ENCODE measurements at regions not wholly inside any gene's neighbourhood (a gene's known extent, or its start where the extent isn't known, plus 50 kb on each side); places are given as distances from the start of the nearest gene placed in this dataset.

DNA sequence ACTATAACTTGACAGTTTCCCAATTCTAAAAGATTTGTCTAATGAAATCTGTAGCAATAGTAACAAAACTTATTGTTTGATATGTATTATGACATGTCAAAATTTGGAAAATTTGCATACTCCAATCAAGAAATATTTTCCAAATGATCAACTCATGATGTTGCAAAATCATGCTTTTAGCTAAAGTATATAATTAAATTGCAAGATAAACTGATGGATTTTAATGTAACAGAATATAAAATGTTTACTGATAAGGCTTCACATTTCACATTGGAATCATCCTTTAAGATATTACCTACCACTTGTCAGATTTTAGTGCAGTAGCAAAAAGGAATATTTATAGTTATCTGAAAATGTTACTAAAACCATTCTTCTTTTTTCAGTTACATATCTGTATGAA lies 421.9 kb upstream of the SEMA3D start:
- no peak for TF ChIP-seq CTCF (IDR thresholded peaks at IDR 0.05)
- no peak for TF ChIP-seq POLR2A (IDR thresholded peaks at IDR 0.05)
